GM18861 (cell line): ENCODE measurements at regions not wholly inside any gene's neighbourhood (a gene's known extent, or its start where the extent isn't known, plus 50 kb on each side); places are given as distances from the start of the nearest gene placed in this dataset.
A peak's percentile ranks its signal among the peaks of the same experiment; 100 is the strongest.
"Not testable (repeated sequence)": the region's sequence is repeated elsewhere in the genome, so short reads cannot be mapped to it uniquely, and the experiment has no call there.

Experiments
- ATAC-seq: cut with Tn5 transposase; IDR thresholded peaks from one replicate; pipeline ENCODE4 v1.9.1; 2021; ENCODE audit not compliant: unreplicated experiment

DNA sequence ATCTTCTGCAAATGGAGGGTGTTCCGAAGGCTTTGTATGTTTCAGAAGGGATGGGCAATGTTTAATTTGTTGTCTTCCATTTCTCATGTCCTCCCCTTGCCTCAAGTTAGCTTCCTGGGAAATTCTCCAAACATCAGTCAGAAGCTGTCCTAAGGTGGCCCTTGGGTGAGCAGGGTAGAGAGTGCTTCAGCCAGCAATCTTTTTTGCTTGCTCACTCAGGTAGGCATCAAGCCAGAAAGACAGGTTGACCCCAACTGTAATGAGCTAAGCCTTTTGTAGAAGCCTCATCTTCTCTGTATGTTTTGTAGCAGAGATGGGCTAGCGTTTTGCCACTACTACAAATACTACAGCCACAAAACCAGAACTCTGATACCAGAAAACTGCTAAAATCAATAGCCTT lies 321.5 kb upstream of the FAM78B start:
- no peak for ATAC-seq

GRCh38 chr1:166489356-166489669 lies 322.5 kb upstream of the FAM78B start:
- no peak for ATAC-seq

DNA sequence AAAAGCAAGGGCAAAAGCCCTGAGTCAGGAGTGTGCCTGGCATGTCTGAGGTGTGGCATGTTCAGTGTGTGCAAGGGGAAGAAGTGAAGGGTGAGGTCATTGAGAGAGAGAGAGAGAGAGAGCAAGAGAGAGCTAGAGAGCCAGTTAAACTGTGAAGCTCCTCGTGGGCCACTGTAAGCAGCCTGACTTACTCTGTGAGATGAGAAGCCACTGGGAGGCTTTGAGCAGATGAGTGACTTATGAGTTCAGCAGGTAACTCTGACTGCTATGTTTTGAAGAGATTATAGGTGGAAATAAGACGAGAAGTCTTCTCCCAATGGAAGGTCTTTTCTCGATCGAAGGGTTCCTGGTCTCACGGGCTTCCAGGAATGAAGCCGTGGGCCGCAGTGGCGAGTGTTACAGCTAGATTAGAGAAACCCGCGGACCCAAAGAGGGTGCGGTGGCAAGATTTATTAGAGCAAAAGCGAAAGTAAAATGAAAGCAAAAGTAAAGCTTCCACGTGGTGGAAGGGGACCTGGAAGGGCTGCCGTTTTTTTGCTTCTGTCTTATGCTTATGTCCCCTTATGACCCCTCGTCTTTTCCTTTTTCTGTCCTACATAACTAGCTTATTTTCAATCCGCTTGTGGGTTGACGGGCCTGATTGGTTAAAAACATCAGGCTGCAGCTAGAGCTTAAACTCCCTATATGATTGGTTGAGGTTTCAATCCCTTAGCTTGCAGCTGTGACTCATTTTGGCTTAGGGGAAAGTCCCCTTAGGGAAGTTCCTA lies 323.1 kb upstream of the FAM78B start:
- peak; percentile 78 for ATAC-seq

DNA sequence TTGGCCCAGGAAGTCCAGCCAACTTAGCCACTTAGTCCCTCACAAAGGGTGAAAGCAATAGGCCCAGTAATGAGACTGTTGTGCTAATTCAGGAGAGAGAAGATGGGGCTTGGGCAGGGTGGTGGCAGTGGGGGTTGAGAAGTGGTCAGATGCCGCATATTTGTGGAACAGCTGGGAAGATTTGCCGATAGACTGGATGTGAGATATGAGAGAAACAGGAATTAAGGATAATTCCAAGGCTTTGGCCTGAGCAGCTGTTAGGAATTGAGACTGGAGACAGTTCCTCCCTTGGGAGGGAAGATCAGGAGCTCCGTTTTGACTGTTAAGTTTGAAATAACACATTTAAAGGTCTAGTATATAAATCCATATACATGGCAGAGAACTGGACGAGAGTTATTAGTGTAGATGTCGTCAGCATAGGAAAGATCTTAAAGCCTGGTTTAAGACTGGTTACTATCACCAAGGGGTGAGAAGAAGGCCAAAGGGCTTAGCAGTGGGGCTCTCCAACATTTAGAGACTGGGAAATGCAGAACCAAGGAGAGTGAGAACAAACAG lies 323.7 kb upstream of the FAM78B start:
- ATAC-seq = no peak

DNA sequence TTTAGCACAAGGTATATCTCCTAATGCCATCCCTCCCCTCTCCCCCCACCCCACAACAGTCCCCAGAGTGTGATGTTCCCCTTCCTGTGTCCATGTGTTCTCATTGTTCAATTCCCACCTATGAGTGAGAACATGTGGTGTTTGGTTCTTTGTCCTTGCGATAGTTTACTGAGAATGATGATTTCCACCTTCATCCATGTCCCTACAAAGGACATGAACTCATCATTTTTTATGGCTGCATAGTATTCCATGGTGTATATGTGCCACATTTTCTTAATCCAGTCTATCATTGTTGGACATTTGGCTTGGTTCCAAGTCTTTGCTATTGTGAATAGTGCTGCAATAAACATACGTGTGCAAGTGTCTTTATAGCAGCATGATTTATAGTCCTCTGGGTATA lies 327.0 kb upstream of the FAM78B start:
- not testable (repeated sequence) for ATAC-seq

DNA sequence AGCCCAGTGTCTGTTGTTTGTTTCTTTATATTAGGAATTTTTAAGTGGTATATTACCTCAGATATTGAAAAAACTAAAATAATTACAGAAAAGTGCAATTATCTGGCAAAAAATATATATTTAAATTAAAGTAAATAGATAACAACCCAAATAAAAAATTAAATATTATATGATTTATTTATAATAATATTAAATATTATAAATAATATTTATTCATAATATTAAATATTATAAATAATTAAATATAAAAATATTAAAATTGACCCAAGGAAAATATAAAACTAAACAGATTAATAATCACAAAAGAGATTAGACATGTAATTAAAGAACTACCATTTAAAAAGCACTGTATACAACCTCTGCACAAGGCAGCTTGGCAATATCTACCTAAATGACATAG lies 331.9 kb upstream of the POGK start:
- ATAC-seq = no peak

DNA sequence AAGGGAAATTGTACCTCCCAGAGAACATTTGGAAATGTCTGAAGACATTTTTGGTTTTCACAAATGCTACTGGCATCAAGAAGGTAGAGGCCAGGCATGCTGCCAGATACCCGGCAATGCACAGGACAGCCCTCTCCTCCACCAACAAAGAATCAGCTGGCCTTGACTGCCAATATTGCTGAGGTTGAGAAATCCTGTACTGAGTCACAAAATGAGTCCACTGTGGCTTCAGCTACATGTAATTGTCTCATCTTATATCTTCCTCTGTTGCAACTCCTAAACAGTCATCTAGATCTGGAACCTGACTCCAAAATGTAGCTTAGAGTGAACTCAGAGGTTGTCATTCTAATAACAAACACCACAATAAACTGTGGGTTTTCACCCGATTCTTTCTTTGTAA lies 327.5 kb upstream of the POGK start:
- ATAC-seq = no peak

DNA sequence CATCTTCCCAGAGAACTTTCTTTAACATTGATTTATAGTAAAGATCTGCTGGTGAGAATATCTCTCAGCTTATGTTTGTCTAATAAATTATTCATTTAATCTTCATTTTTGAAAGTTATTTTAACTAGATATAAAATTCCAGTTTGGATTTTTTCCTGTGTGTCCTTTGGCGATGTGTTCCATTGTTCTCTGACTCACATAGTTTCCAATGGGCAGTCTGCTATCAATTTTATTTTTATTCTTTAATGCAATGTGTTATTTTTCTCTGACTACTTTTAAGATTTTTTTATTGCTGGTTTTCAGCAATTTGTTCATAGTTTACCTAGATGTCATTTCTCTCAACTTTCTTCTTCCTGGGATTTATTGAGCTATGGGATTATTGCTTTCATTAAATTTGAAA lies 325.2 kb upstream of the POGK start:
- ATAC-seq = no peak

DNA sequence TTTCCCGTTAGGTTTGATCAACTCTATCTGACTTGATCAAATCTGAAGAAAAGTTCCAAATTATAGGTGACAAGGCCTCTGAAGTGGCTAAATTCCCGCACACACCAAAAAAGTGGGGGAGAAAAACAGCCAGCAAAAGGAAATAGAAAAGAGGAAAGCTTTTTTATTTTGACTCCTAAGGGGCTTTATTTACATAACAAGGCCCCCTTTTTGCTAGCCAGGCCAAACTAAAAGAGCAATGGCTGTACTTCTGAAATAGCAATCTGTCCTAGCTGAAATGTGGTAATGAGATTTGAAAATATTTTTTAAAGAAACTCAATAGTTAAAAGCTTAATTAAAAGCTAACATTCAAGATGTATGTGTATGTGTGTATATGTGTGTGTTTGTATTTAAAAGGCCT lies 311.5 kb upstream of the POGK start:
- ATAC-seq = no peak

DNA sequence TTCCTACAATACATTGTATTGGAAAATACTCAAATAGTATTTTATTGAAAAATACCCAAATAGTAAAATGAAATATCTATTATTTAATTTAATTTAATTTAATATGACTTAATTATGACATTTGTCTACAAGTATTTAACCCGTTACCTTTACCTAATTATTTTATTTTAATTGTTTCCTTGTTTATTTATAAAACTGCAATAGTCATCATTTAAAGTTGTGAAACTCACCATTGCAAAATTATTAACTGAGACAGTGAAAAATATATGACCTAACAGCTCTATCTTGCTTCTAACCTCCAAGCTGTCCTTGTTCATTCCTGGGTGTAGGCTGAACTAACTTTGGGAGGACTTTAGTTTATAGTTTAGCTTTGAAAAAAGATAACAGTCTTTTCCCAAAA lies 300.6 kb upstream of the POGK start:
- ATAC-seq = no peak

DNA sequence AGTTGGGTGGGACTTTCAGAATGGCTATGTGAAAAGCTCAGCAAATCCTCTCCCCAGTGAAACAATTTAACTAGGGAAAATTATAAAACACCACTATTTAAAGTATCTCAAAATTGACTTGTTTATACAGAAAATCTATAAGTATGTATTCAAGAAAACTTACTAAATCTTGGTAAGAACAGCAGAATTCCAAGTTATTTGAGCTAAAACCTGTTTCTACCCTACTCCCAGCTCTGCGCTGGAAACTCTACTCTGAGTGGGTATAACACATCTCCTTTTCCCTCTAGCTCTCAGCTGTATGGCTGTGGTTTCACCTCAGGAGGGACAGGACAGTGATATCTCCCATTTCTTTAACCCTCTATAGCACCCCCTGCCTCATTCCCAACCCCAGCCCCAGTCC lies 295.2 kb upstream of the POGK start:
- ATAC-seq = no peak

- no peak for ATAC-seq
These were observed 294.7 kb upstream of the POGK start for GRCh38 chr1:166544561-166544960.

DNA sequence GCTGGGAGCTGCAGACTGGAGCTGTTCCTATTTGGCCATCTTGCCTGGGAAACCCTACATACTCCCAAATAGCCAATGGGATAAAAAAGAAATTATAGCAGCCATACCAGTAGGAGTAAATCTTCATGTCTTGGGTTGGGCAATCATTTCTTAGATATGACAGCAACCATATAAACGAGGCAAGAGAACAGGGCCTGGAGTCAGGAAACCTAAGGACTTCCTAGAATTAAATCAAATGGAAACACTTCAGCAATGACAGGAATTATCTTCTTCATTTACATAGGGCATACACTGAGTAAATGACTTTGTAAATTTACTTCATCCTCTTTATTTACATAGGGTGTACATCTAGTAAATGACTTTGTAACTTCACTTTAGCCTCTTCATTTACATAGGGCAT lies 286.6 kb upstream of the POGK start:
- no peak for ATAC-seq

DNA sequence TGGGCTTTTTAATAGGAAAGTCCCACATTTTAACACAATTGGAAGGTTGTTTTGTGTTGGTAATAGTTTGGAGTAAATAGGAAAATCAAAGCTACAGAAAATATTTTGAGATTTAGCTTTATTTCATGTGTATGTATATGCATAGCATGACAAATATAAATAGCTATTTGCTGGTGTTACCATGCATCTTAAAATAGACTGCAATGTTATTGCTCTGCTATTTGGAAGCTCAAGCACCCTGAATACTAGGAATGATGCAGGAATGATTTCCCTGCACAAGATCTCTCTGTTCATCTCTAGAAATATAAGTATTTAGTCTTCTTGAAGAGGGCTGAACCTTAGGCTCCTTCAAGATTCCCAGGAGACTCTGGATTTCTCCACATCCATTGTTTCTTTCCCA lies 268.3 kb upstream of the POGK start:
- no peak for ATAC-seq

GRCh38 chr1:166573199-166573598 lies 266.1 kb upstream of the POGK start:
- no peak for ATAC-seq

DNA sequence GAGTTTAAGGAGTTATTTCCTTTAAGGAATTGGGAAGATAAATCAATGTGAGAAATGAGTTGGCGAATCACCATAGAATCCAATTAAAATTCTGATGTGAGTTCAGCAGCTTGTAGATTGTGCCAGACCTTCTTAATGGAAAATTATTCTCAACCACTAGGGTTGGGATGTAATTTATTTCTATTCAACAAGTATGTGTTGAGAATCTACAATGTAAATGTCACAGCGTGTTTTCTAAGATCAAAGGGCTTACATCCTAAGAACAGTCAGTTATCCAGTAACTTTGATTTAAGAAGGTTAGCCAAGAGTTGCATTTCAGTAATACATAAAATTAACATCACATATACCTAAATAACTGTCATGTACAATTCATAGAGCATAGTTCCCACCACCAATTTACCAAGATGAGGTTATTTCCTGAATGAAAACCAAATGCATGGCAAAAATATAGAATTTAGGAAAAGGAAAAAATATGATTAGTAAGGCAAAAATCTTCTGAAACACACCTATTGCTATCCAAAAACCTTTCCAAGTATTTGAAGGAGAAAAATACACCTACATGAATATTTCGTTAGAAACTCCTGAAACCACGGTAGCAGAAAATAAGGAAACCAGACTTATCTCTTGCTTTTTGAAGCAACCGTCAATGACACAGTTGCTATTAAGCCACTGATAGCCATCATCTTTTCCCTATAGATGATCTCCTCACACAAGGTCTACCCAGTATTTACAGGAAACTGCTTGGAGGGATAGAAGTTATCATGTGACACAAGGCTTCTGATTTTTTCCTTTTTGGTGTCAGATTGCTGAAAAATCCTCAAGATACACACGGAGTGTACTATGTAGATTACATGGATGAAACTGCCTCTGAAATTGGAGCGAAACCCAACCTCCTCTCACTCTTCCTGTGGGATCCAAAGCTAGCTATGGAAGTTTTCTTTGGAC lies 259.4 kb upstream of the POGK start:
- no peak for ATAC-seq

DNA sequence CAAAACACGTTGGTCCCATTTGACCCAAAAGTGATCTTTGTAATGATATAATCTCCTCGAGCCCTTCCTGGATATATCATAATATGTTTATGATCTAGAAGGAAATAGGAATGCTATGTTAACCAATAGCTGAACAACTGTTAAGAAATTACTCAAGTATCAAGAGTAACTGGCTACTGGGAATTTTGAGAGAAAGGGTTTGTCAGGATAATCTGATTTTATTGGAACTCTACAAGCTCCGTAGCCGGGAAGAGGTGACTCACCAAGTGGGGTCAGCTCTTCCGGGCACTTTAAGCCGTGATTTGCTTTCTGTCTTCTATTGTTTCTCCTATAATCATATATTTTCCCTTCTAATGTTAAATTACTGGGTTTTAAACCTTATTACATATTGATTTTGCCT lies 250.5 kb upstream of the POGK start:
- no peak for ATAC-seq

- no peak for ATAC-seq
These were observed 249.1 kb upstream of the POGK start for GRCh38 chr1:166590161-166590560.

GRCh38 chr1:166594646-166595045 lies 244.6 kb upstream of the POGK start:
- no peak for ATAC-seq

GRCh38 chr1:166597516-166597915 lies 241.8 kb upstream of the POGK start:
- ATAC-seq = no peak

- no peak for ATAC-seq
These were observed 238.7 kb upstream of the POGK start for GRCh38 chr1:166600574-166600973.

DNA sequence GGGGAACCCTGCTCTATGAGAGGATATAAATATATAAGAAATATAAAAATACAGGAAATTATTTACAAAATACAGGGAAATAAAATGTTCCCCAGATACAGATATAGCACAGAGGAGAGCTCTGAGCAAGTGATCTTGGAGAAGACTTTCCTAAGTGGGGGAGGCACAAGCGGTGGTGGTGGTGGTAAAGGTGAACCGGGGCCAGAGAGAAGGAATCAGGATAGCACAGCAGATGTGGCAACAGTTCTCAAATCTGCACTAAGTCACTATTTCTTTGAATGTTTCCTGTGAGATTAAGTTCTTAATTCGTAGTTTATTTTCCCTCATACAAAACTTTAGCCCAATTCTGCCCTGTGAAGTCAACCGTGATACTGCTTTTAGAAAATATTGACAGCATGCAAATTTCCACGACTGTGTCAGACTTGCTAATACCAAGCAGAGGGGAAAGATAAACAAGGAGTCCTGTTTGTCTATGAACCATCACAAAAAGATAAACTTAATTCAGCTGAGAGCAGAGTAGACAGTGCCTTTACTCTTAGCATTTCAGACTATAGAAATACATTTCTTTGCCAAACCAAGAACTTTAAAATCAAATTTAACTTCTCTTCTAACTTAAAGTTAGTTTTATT lies 237.5 kb upstream of the POGK start:
- ATAC-seq = no peak
